Endothelial cell of umbilical vein (primary cell): ENCODE measurements at regions not wholly inside any gene's neighbourhood (a gene's known extent, or its start where the extent isn't known, plus 50 kb on each side); places are given as distances from the start of the nearest gene placed in this dataset.

Experiments
- BruUV-seq: library from RNA; stranded (reverse); fragments of 400-500 nt; replicated peaks from 2 replicates; lab custom pipeline; 2021; lab: Mats Ljungman, UMichigan
- CTCF ChIA-PET: fragments of 300-600, 350-600 bp; sonication (Branson Sonifier 250); formaldehyde crosslinking; loops from one replicate; lab custom pipeline; 2021; ENCODE audit warnings: antibody characterized with exemption, inconsistent platforms; lab: Charles Lee
- POLR2A ChIA-PET: fragments of 300-600, 350-600 bp; sonication (Branson Sonifier 250); formaldehyde crosslinking; loops from one replicate; lab custom pipeline; 2021; ENCODE audit warnings: antibody characterized with exemption, inconsistent platforms; lab: Charles Lee
- DNase-seq: peaks from one replicate; pipeline ENCODE4 v3.0.0-alpha.2; 2011; ENCODE audit warnings: low read depth, low spot score
- FAIRE-seq: peaks from 2 replicates; lab custom pipeline; 2011; peaks lifted over from hg19 to GRCh38; lab: Jason Lieb, UNC
- H2AFZ ChIP-seq: 2 replicates; pipeline ENCODE4 v1.6.0; 2012; ENCODE audit warnings: low read depth, low read length, control low read depth, inconsistent platforms
- H3K27ac ChIP-seq: 2 replicates; pipeline ENCODE4 v1.5.1; 2011; ENCODE audit warnings: low read depth, mild to moderate bottlenecking, control low read depth, low read length, moderate library complexity; ENCODE audit not compliant: insufficient read depth
- H3K27me3 ChIP-seq, 2 experiments: 2 replicates each; pipeline versions ENCODE4 v1.6.0 to v1.6.1; 2011; ENCODE audit warnings: low read length in 2 of 2, mixed read lengths in 1 of 2; ENCODE audit not compliant: control insufficient read depth in 2 of 2, insufficient read depth in 2 of 2
- H3K36me3 ChIP-seq, 2 experiments: 2 replicates in 1 of 2; 3 replicates in 1 of 2; pipeline ENCODE4 v1.5.1; 2011; ENCODE audit warnings: low read length in 2 of 2, mild to moderate bottlenecking in 1 of 2, moderate library complexity in 1 of 2; ENCODE audit not compliant: control insufficient read depth in 2 of 2, insufficient read depth in 2 of 2; ENCODE audit errors: extremely low read depth in 1 of 2
- H3K4me1 ChIP-seq: 3 replicates; pipeline ENCODE4 v1.5.1; 2011; ENCODE audit warnings: mild to moderate bottlenecking, low read length; ENCODE audit not compliant: control insufficient read depth, insufficient read depth; ENCODE audit errors: extremely low read depth
- H3K4me2 ChIP-seq: 2 replicates; pipeline ENCODE4 v1.6.1; 2011; ENCODE audit warnings: low read length, control low read depth, mixed read lengths; ENCODE audit not compliant: insufficient read depth
- H3K4me3 ChIP-seq, 3 experiments: fragments of 200-600 bp in 1 of 3; sonication (generic), shearing (Covaris generic) in 1 of 3; replicated peaks in 1 of 3; 2 replicates each; pipeline ENCODE4 v1.5.1; 2011 to 2016; ENCODE audit warnings: control low read depth in 3 of 3, low read length in 3 of 3, mild to moderate bottlenecking in 2 of 3, inconsistent platforms in 1 of 3, low read depth in 1 of 3, moderate library complexity in 1 of 3; ENCODE audit not compliant: insufficient read depth in 1 of 3
- H3K79me2 ChIP-seq: 2 replicates; pipeline ENCODE4 v1.6.0; 2012; ENCODE audit warnings: low read length, inconsistent platforms; ENCODE audit not compliant: control insufficient read depth, insufficient read depth
- H3K9ac ChIP-seq: replicated peaks from 2 replicates; pipeline ENCODE3; 2011; ENCODE audit warnings: low read length, control low read depth; ENCODE audit not compliant: insufficient read depth; ENCODE audit errors: extremely low read depth
- H3K9me1 ChIP-seq: replicated peaks from 3 replicates; pipeline ENCODE4 v1.6.0; 2011; ENCODE audit warnings: mild to moderate bottlenecking, low read length; ENCODE audit not compliant: control insufficient read depth, insufficient read depth; ENCODE audit errors: extremely low read depth
- H3K9me3 ChIP-seq: replicated peaks from 2 replicates; pipeline ENCODE4 v1.5.1; 2012; ENCODE audit warnings: low read length, inconsistent platforms; ENCODE audit not compliant: control insufficient read depth, insufficient read depth
- H4K20me1 ChIP-seq: replicated peaks from 2 replicates; pipeline ENCODE3; 2011; ENCODE audit warnings: mild to moderate bottlenecking, low read length; ENCODE audit not compliant: control insufficient read depth, insufficient read depth; ENCODE audit errors: extremely low read depth
- CTCF ChIP-seq, 2 donors: IDR thresholded peaks; 1 replicate in 1 of 2; 2 replicates in 1 of 2; pipeline ENCODE4 v1.5.1; 2011; ENCODE audit warnings: low read length in 2 of 2, mild to moderate bottlenecking in 2 of 2, moderate library complexity in 2 of 2, control low read depth in 1 of 2, inconsistent platforms in 1 of 2, low read depth in 1 of 2; ENCODE audit not compliant: insufficient read depth in 1 of 2; ENCODE audit errors: extremely low read depth in 1 of 2
- EZH2 ChIP-seq: IDR thresholded peaks from 2 replicates; pipeline ENCODE4 v1.6.1; 2012; ENCODE audit warnings: borderline replicate concordance, low read depth, mild to moderate bottlenecking, moderate library complexity, low read length, inconsistent platforms; ENCODE audit not compliant: severe bottlenecking
- FOS ChIP-seq: IDR thresholded peaks from 2 replicates; pipeline ENCODE4 v1.6.1; 2011; ENCODE audit warnings: mild to moderate bottlenecking, low read length, moderate library complexity, borderline replicate concordance; ENCODE audit not compliant: insufficient read depth
- GATA2 ChIP-seq: IDR thresholded peaks from 2 replicates; pipeline ENCODE4 v1.7.0; 2011; ENCODE audit warnings: low read depth, mild to moderate bottlenecking, moderate library complexity, mixed read lengths, low read length; ENCODE audit not compliant: insufficient read length, insufficient read depth
- JUN ChIP-seq: IDR thresholded peaks from 2 replicates; pipeline ENCODE4 v1.6.1; 2011; ENCODE audit warnings: borderline replicate concordance, low read depth; ENCODE audit not compliant: insufficient read length, insufficient read depth
- MAX ChIP-seq: IDR thresholded peaks from 2 replicates; pipeline ENCODE4 v1.6.1; 2011; ENCODE audit not compliant: insufficient read depth, insufficient read length
- MYC ChIP-seq: IDR thresholded peaks from one replicate; pipeline ENCODE4 v1.6.1; 2011; ENCODE audit warnings: mild to moderate bottlenecking, low read depth, low read length
- POLR2A ChIP-seq: IDR thresholded peaks from 2 replicates; pipeline ENCODE4 v1.6.1; 2012; ENCODE audit warnings: low read depth, mild to moderate bottlenecking, control low read depth, low read length
- POLR2AphosphoS5 ChIP-seq: IDR thresholded peaks from 2 replicates; pipeline ENCODE4 v1.6.1; 2012; ENCODE audit warnings: low read depth, mild to moderate bottlenecking, control low read depth, low read length, moderate library complexity; ENCODE audit not compliant: insufficient read depth
- dilution Hi-C: fragments of 300-500 bp; cut with MboI; formaldehyde crosslinking; loops from one replicate; pipeline ENCODE4 v1.15.0; 2019; ENCODE audit warnings: low sequenced_read_pairs; ENCODE audit not compliant: extremely low pct_ligation_motif_present
- intact Hi-C: fragments of 100-400 bp; cut with micrococcal nuclease; formaldehyde crosslinking; loops from one replicate; pipeline ENCODE4 v1.10.0; 2022

GRCh38 chrX:149282909-149283308, 222.2 kb downstream of the IDS start:
- CTCF ChIA-PET: no interaction called here
- H2AFZ ChIP-seq: no peak overlapping the region

More at GRCh38 chrX:149282909-149283308, 222.2 kb downstream of the IDS start:
- intact Hi-C loops: no loop called here
- H3K36me3 ChIP-seq: no peaks in the 10 kb centered on the region
- H3K9ac ChIP-seq: no peak overlapping the region
- no peak for FAIRE-seq
- dilution Hi-C loops: no loop called here
- DNase-seq: no peak
- H3K4me1 ChIP-seq: no peaks in the 10 kb centered on the region
- H3K4me3 ChIP-seq: no peak overlapping the region
- H3K4me2 ChIP-seq: no peak overlapping the region
- H3K79me2 ChIP-seq: no peaks in the 10 kb centered on the region
- POLR2A ChIA-PET: no interaction called here
- no peaks in the 10 kb centered on the region for H3K27me3 ChIP-seq
- TF ChIP-seq POLR2AphosphoS5: no peak
- TF ChIP-seq POLR2A: no peak
- no peak for TF ChIP-seq CTCF (IDR thresholded peaks at IDR 0.05; ENCODE audit: extremely low read depth in 1 of 2, insufficient read depth in 1 of 2, low read depth in 1 of 2, low read length in 2 of 2)
- TF ChIP-seq GATA2: no peak
- no peak for TF ChIP-seq JUN
- no peak for TF ChIP-seq FOS
- TF ChIP-seq MYC: no peak
- TF ChIP-seq MAX: no peak
- TF ChIP-seq EZH2: no peak
- no peaks in the 10 kb centered on the region for H3K9me1 ChIP-seq
- no TSS peak for BruUV-seq
- no peaks in the 10 kb centered on the region for H3K9me3 ChIP-seq
- no peak overlapping the region for H3K27ac ChIP-seq
- no peaks in the 10 kb centered on the region for H4K20me1 ChIP-seq
